ENCODE measurements at regions not wholly inside any gene's neighbourhood (a gene's known extent, or its start where the extent isn't known, plus 50 kb on each side); places are given as distances from the start of the nearest gene placed in this dataset.

- H3K36me3 ChIP-seq = no peaks in the 10 kb centered on the region
- 78 to 84% (median 78%) methylated on average over 3 of the region's 3 CpGs for WGBS, 3 donors
- no peaks in the 10 kb centered on the region for H3K9me3 ChIP-seq
- no peaks in the 10 kb centered on the region for H3K4me1 ChIP-seq (ENCODE audit: insufficient read depth)
- H3K4me3 ChIP-seq = no peak overlapping the region
- no peaks in the 10 kb centered on the region for H3K27me3 ChIP-seq
- H3K27ac ChIP-seq = no peak overlapping the region
- intact Hi-C loops (cut with DNase I) = no loop called here
- no peak for DNase-seq
- TF ChIP-seq POLR2A (IDR thresholded peaks at IDR 0.05) (no peak), EP300 (IDR thresholded peaks at IDR 0.05) (no peak)
- TF ChIP-seq, protein P1, sequence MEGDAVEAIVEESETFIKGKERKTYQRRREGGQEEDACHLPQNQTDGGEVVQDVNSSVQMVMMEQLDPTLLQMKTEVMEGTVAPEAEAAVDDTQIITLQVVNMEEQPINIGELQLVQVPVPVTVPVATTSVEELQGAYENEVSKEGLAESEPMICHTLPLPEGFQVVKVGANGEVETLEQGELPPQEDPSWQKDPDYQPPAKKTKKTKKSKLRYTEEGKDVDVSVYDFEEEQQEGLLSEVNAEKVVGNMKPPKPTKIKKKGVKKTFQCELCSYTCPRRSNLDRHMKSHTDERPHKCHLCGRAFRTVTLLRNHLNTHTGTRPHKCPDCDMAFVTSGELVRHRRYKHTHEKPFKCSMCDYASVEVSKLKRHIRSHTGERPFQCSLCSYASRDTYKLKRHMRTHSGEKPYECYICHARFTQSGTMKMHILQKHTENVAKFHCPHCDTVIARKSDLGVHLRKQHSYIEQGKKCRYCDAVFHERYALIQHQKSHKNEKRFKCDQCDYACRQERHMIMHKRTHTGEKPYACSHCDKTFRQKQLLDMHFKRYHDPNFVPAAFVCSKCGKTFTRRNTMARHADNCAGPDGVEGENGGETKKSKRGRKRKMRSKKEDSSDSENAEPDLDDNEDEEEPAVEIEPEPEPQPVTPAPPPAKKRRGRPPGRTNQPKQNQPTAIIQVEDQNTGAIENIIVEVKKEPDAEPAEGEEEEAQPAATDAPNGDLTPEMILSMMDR (IDR thresholded peaks at IDR 0.05) = no peak
Observed at GRCh38 chr11:45481026-45481425, 184.4 kb downstream of the CHST1 start.

DNA sequence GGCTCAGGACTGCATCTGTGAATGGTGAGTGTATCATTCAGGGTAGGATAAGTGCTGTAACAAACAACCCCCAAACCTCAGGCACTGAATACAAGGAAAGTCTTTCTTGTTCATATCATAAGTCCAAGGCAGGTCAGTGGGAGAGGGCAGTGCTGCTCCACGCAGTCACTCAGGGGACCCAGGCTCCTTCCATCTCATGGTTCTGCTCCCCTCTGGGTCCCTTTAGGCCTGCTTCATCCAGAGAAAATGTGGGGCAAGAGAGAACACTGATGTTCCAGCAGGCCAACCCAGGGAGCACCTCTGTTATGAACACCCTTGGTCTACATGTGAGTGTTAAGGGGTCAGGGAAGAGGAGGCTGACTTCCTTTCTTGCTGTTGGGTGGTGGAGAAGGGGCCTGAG is 187.8 kb downstream of the CHST1 start:
- 94 to 100% (median 100%) methylated on average over 1 of the region's 1 CpG for WGBS, 3 donors
- no peak overlapping the region for H3K27ac ChIP-seq
- H3K4me1 ChIP-seq (ENCODE audit: insufficient read depth) = no peaks in the 10 kb centered on the region
- no peaks in the 10 kb centered on the region for H3K27me3 ChIP-seq
- H3K9me3 ChIP-seq = no peaks in the 10 kb centered on the region
- no peaks in the 10 kb centered on the region for H3K36me3 ChIP-seq
- TF ChIP-seq POLR2A (IDR thresholded peaks at IDR 0.05) (no peak), EP300 (IDR thresholded peaks at IDR 0.05) (no peak)
- TF ChIP-seq, protein P1 (IDR thresholded peaks at IDR 0.05) = no peak
- intact Hi-C loops (cut with DNase I) = no loop called here
- no peak for DNase-seq
- no peak overlapping the region for H3K4me3 ChIP-seq

- intact Hi-C loops (cut with DNase I) = no loop called here
- Histone ChIP-seq H3K4me1 (ENCODE audit: insufficient read depth) (no peaks in the 10 kb centered on the region), H3K4me3 (no peak overlapping the region), H3K36me3 (no peaks in the 10 kb centered on the region), H3K27me3 (no peaks in the 10 kb centered on the region), H3K27ac (no peak overlapping the region), H3K9me3 (no peaks in the 10 kb centered on the region)
- WGBS, 3 donors = 94 to 97% (median 95%) methylated on average over 2 of the region's 2 CpGs
- DNase-seq = no peak
- TF ChIP-seq, protein P1 (IDR thresholded peaks at IDR 0.05) = no peak
- no peak for TF ChIP-seq POLR2A (IDR thresholded peaks at IDR 0.05)
- TF ChIP-seq EP300 (IDR thresholded peaks at IDR 0.05) = no peak
Observed at GRCh38 chr11:45476126-45476525, 189.3 kb downstream of the CHST1 start.

DNA sequence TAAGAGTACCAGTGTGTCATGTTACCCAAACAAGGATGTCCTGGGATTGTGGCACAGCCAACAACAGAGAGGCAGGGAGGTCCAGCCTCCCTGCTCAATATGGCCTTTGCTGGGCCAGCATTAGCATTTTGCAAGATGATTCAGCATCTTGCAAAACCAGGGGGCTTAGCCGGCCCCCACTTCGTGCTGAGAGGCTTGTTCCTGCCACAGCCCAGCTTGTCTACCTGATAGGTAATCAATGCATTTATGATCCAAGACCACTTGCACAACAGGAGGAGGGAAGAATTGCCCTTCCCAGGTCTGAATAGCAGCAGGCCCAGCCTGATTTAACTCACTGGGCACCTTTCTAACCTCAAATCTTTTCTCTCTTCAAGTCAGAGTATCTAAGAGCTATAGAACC is 189.0 kb upstream of the SYT13 start:
- Histone ChIP-seq H3K9me3 (no peaks in the 10 kb centered on the region), H3K36me3 (no peaks in the 10 kb centered on the region), H3K4me1 (ENCODE audit: insufficient read depth) (peaks cover 4% of the 10 kb centered on the region), H3K4me3 (no peak overlapping the region), H3K27me3 (no peaks in the 10 kb centered on the region), H3K27ac (no peak overlapping the region)
- TF ChIP-seq POLR2A (IDR thresholded peaks at IDR 0.05) (no peak), EP300 (IDR thresholded peaks at IDR 0.05) (no peak)
- TF ChIP-seq, protein P1 (IDR thresholded peaks at IDR 0.05) = no peak
- 70 to 87% (median 86%) methylated on average over 2 of the region's 2 CpGs for WGBS, 3 donors
- no peak for DNase-seq
- intact Hi-C loops (cut with DNase I) = no loop called here
